Uterus (tissue), 2 donors: ENCODE measurements at regions not wholly inside any gene's neighbourhood (a gene's known extent, or its start where the extent isn't known, plus 50 kb on each side); places are given as distances from the start of the nearest gene placed in this dataset.

Experiments
- POLR2A ChIP-seq, 2 donors: fragments of 450-650 bp; IDR thresholded peaks; one replicate each; pipeline ENCODE4 v1.6.1; 2016; ENCODE audit warnings: antibody characterized with exemption in 2 of 2, mild to moderate bottlenecking in 1 of 2, moderate library complexity in 1 of 2
- TF ChIP-seq, protein P1 (sequence below), 4 experiments: fragments of 200-600 bp in 2 of 4; fragments of 450-650 bp in 2 of 4; sonication (generic) in 2 of 4; IDR thresholded peaks; one replicate each; pipeline ENCODE4 v1.5.1; 2016 to 2019; ENCODE audit warnings: antibody characterized with exemption in 4 of 4, mild to moderate bottlenecking in 2 of 4, moderate library complexity in 1 of 4

DNA sequence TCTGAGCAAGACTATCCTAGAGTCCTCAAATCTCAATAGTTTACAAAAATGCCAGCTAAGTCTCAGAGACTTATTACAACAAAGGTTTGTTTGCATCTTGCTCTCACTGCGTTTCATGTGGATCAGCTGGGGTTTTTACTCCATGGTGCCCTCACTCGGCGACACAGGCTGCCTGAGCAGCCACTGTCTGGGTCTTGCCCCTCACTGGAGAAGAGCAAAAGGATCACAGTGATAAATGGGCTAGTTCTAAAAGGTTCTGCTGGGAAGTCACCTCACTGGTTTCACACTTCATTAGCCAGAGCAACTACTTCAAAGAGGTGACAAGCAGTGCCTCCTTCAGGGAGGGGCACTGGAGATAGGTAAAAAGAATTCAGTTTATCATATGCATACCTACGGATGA, 392.0 kb downstream of the RPL10L start:
- TF ChIP-seq, protein P1, sequence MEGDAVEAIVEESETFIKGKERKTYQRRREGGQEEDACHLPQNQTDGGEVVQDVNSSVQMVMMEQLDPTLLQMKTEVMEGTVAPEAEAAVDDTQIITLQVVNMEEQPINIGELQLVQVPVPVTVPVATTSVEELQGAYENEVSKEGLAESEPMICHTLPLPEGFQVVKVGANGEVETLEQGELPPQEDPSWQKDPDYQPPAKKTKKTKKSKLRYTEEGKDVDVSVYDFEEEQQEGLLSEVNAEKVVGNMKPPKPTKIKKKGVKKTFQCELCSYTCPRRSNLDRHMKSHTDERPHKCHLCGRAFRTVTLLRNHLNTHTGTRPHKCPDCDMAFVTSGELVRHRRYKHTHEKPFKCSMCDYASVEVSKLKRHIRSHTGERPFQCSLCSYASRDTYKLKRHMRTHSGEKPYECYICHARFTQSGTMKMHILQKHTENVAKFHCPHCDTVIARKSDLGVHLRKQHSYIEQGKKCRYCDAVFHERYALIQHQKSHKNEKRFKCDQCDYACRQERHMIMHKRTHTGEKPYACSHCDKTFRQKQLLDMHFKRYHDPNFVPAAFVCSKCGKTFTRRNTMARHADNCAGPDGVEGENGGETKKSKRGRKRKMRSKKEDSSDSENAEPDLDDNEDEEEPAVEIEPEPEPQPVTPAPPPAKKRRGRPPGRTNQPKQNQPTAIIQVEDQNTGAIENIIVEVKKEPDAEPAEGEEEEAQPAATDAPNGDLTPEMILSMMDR (IDR thresholded peaks at IDR 0.05): no peak
- TF ChIP-seq POLR2A (IDR thresholded peaks at IDR 0.05): no peak
